ENCODE measurements at regions not wholly inside any gene's neighbourhood (a gene's known extent, or its start where the extent isn't known, plus 50 kb on each side); places are given as distances from the start of the nearest gene placed in this dataset.

DNA sequence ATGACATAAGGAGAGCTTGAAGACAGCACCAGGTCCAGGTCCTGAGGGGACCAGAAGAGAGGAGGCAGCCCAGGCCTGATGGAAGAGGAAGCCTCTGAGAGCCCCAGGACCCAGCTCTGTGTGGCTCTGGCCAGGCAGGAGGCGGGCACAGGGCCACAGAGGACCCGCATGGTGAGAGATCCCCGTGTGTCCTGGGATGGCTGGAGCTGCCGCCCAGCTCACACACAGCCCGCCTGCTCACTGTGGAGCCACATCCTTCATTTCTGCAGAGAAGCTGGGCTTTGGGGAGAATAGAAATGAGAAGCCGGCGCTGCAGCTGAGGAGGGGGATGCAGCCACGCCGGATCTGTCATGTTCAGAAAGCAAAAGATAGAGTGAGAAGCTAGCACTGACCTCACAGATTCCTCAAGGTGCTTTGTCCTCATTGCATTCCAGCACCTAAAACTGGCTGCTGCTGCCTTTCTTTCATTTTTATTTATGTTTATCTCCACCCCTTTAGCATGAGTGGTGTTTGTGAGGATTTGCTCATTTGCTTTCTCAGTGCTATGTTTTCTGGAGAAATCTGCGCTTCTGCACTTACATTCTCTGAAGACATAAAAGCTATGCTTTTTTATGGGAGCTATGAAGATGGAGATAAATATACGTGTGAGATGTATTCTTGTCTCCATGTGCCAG lies 307.6 kb upstream of the MYT1L start:
- Histone ChIP-seq H3K9ac (ENCODE audit: low read length) (no peak overlapping the region), H3K27ac (ENCODE audit: low read length, poor library complexity, severe bottlenecking) (no peak overlapping the region), H3K18ac (ENCODE audit: low read depth in 1 of 2, low read length in 2 of 2) (no peak overlapping the region), H2AFZ (ENCODE audit: low read depth, low read length) (no peak overlapping the region), H3K4me3 (ENCODE audit: insufficient read depth in 1 of 2, low read depth in 1 of 2, low read length in 2 of 2) (no peak overlapping the region), H2BK5ac (ENCODE audit: low read depth, low read length, poor library complexity, severe bottlenecking) (no peak overlapping the region), H2AK5ac (ENCODE audit: low read length, severe bottlenecking) (no peak overlapping the region), H3K27me3 (ENCODE audit: control insufficient read depth in 1 of 2, insufficient read depth in 1 of 2, low read length in 2 of 2) (peaks cover 0 to 4% of the 10 kb centered on the region in 2 experiments), H2BK120ac (ENCODE audit: low read depth, low read length) (no peak overlapping the region), H3K4me2 (ENCODE audit: low read length, poor library complexity, severe bottlenecking) (no peak overlapping the region), H4K8ac (ENCODE audit: low read length) (no peak overlapping the region), H3K36me3 (ENCODE audit: control insufficient read depth in 1 of 2, insufficient read depth in 2 of 2, low read depth in 1 of 2, low read length in 2 of 2) (no peaks in the 10 kb centered on the region), H4K91ac (ENCODE audit: low read length) (no peak overlapping the region), H3K14ac (ENCODE audit: low read length in 2 of 2) (no peak overlapping the region), H3K23ac (ENCODE audit: low read length in 2 of 2) (no peak overlapping the region), H3K4ac (ENCODE audit: low read depth in 1 of 2, low read length in 2 of 2) (no peak overlapping the region), H2BK15ac (ENCODE audit: low read depth, poor library complexity, severe bottlenecking) (peak overlapping the region; percentile 26), H3K9me3 (ENCODE audit: control insufficient read depth, low read length) (no peaks in the 10 kb centered on the region), H3K79me1 (replicated peaks; ENCODE audit: low read length, poor library complexity, severe bottlenecking) (no peaks in the 10 kb centered on the region), H3K4me1 (ENCODE audit: control insufficient read depth, insufficient read depth, low read depth, low read length) (peaks cover 18% of the 10 kb centered on the region), H2BK12ac (ENCODE audit: low read length in 2 of 2) (no peak overlapping the region)
- 80% methylated on average over 11 of the region's 11 CpGs for WGBS
- DNase-seq = no peak

GRCh38 chr2:2636813-2637212 lies 305.7 kb upstream of the MYT1L start:
- H3K4me1 ChIP-seq (ENCODE audit: control insufficient read depth, insufficient read depth, low read depth, low read length) = peaks cover 4% of the 10 kb centered on the region
- H2BK12ac ChIP-seq (ENCODE audit: low read length in 2 of 2) = no peak overlapping the region
- H2BK5ac ChIP-seq (ENCODE audit: low read depth, low read length, poor library complexity, severe bottlenecking) = no peak overlapping the region
- H2AK5ac ChIP-seq (ENCODE audit: low read length, severe bottlenecking) = no peak overlapping the region
- H2BK15ac ChIP-seq (ENCODE audit: low read depth, poor library complexity, severe bottlenecking) = no peak overlapping the region
- WGBS = 84% methylated on average over 5 of the region's 5 CpGs
- no peak overlapping the region for H3K27ac ChIP-seq (ENCODE audit: low read length, poor library complexity, severe bottlenecking)
- no peak overlapping the region for H3K14ac ChIP-seq (ENCODE audit: low read length in 2 of 2)
- H3K4me2 ChIP-seq (ENCODE audit: low read length, poor library complexity, severe bottlenecking) = no peak overlapping the region
- no peak overlapping the region for H4K91ac ChIP-seq (ENCODE audit: low read length)
- DNase-seq = no peak
- no peak overlapping the region for H3K4ac ChIP-seq (ENCODE audit: low read depth in 1 of 2, low read length in 2 of 2)
- no peaks in the 10 kb centered on the region for H3K9me3 ChIP-seq (ENCODE audit: control insufficient read depth, low read length)
- H3K18ac ChIP-seq (ENCODE audit: low read depth in 1 of 2, low read length in 2 of 2) = no peak overlapping the region
- H4K8ac ChIP-seq (ENCODE audit: low read length) = no peak overlapping the region
- H3K9ac ChIP-seq (ENCODE audit: low read length) = no peak overlapping the region
- no peak overlapping the region for H3K4me3 ChIP-seq (ENCODE audit: insufficient read depth in 1 of 2, low read depth in 1 of 2, low read length in 2 of 2)
- H3K23ac ChIP-seq (ENCODE audit: low read length in 2 of 2) = no peak overlapping the region
- peaks cover 0 to 4% of the 10 kb centered on the region in 2 experiments for H3K27me3 ChIP-seq (ENCODE audit: control insufficient read depth in 1 of 2, insufficient read depth in 1 of 2, low read length in 2 of 2)
- H2BK120ac ChIP-seq (ENCODE audit: low read depth, low read length) = no peak overlapping the region
- H3K79me1 ChIP-seq (replicated peaks; ENCODE audit: low read length, poor library complexity, severe bottlenecking) = no peaks in the 10 kb centered on the region
- H2AFZ ChIP-seq (ENCODE audit: low read depth, low read length) = no peak overlapping the region
- H3K36me3 ChIP-seq (ENCODE audit: control insufficient read depth in 1 of 2, insufficient read depth in 2 of 2, low read depth in 1 of 2, low read length in 2 of 2) = no peaks in the 10 kb centered on the region

DNA sequence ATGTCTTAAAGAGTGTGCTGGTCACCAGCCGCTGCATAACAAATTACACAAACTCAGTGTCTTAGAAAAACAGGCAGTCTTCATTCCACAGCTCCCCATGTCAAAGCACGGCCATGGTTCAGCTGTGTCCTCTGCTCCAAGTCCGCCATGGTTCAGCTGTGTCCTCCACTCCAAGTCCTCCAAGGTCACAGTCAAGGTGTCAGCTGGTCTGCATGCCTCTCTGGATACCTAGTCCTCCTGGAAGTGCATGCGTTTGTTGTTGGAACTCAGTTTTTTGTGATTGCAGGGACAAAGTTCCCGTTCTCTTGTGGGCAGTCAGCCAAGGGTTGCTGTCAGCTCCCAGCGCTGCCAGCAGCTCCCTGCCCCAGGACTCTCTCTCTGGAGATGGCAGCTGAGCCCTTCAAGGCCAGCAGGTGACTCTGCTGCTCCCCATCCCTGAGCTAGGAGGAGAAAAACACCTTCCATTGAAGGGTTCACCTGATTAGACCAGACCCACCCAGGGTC lies 304.0 kb upstream of the MYT1L start:
- H3K14ac ChIP-seq (ENCODE audit: low read length in 2 of 2) = no peak overlapping the region
- no peak overlapping the region for H2AK5ac ChIP-seq (ENCODE audit: low read length, severe bottlenecking)
- H2BK12ac ChIP-seq (ENCODE audit: low read length in 2 of 2) = no peak overlapping the region
- no peak overlapping the region for H2AFZ ChIP-seq (ENCODE audit: low read depth, low read length)
- no peaks in the 10 kb centered on the region for H3K36me3 ChIP-seq (ENCODE audit: control insufficient read depth in 1 of 2, insufficient read depth in 2 of 2, low read depth in 1 of 2, low read length in 2 of 2)
- no peaks in the 10 kb centered on the region for H3K9me3 ChIP-seq (ENCODE audit: control insufficient read depth, low read length)
- no peak overlapping the region for H2BK5ac ChIP-seq (ENCODE audit: low read depth, low read length, poor library complexity, severe bottlenecking)
- no peak overlapping the region for H3K4ac ChIP-seq (ENCODE audit: low read depth in 1 of 2, low read length in 2 of 2)
- 92% methylated on average over 6 of the region's 6 CpGs for WGBS
- no peak overlapping the region for H3K18ac ChIP-seq (ENCODE audit: low read depth in 1 of 2, low read length in 2 of 2)
- no peak overlapping the region for H3K4me3 ChIP-seq (ENCODE audit: insufficient read depth in 1 of 2, low read depth in 1 of 2, low read length in 2 of 2)
- no peak overlapping the region for H2BK120ac ChIP-seq (ENCODE audit: low read depth, low read length)
- H3K27me3 ChIP-seq (ENCODE audit: control insufficient read depth in 1 of 2, insufficient read depth in 1 of 2, low read length in 2 of 2) = peaks cover 0 to 4% of the 10 kb centered on the region in 2 experiments
- no peak for DNase-seq
- H3K4me1 ChIP-seq (ENCODE audit: control insufficient read depth, insufficient read depth, low read depth, low read length) = no peaks in the 10 kb centered on the region
- H3K4me2 ChIP-seq (ENCODE audit: low read length, poor library complexity, severe bottlenecking) = no peak overlapping the region
- H2BK15ac ChIP-seq (ENCODE audit: low read depth, poor library complexity, severe bottlenecking) = no peak overlapping the region
- H3K23ac ChIP-seq (ENCODE audit: low read length in 2 of 2) = no peak overlapping the region
- H4K91ac ChIP-seq (ENCODE audit: low read length) = no peak overlapping the region
- H3K79me1 ChIP-seq (replicated peaks; ENCODE audit: low read length, poor library complexity, severe bottlenecking) = no peaks in the 10 kb centered on the region
- no peak overlapping the region for H3K9ac ChIP-seq (ENCODE audit: low read length)
- H4K8ac ChIP-seq (ENCODE audit: low read length) = no peak overlapping the region
- no peak overlapping the region for H3K27ac ChIP-seq (ENCODE audit: low read length, poor library complexity, severe bottlenecking)

DNA sequence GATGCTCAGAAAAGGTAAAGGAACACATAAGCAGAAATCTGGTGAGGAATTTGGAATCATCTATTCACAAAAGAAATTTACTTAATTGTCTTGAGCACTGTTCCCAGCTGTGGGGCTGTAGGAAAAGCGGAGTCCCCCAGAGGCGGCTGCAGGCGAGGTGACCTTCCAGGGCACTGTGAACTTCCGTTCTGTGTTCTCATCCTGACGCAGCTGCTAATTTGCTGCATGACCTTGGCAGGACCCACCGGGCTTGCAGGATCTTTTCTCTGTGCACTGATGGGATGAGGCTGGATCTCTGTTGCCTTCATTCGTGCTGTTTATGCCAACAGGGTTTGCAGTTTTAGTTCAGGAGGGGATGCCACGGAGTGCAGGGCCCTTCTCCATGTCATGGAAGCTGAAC lies 301.9 kb upstream of the MYT1L start:
- H3K36me3 ChIP-seq (ENCODE audit: control insufficient read depth in 1 of 2, insufficient read depth in 2 of 2, low read depth in 1 of 2, low read length in 2 of 2) = no peaks in the 10 kb centered on the region
- 73% methylated on average over 8 of the region's 8 CpGs for WGBS

More for the DNA sequence above, 301.9 kb upstream of the MYT1L start:
- Histone ChIP-seq H3K23ac (ENCODE audit: low read length in 2 of 2) (no peak overlapping the region), H2BK12ac (ENCODE audit: low read length in 2 of 2) (no peak overlapping the region), H3K4me2 (ENCODE audit: low read length, poor library complexity, severe bottlenecking) (no peak overlapping the region), H3K27ac (ENCODE audit: low read length, poor library complexity, severe bottlenecking) (no peak overlapping the region), H4K8ac (ENCODE audit: low read length) (no peak overlapping the region), H3K79me1 (replicated peaks; ENCODE audit: low read length, poor library complexity, severe bottlenecking) (no peaks in the 10 kb centered on the region), H4K91ac (ENCODE audit: low read length) (no peak overlapping the region), H2BK120ac (ENCODE audit: low read depth, low read length) (no peak overlapping the region), H3K14ac (ENCODE audit: low read length in 2 of 2) (no peak overlapping the region), H3K18ac (ENCODE audit: low read depth in 1 of 2, low read length in 2 of 2) (no peak overlapping the region), H2AK5ac (ENCODE audit: low read length, severe bottlenecking) (no peak overlapping the region), H3K27me3 (ENCODE audit: control insufficient read depth in 1 of 2, insufficient read depth in 1 of 2, low read length in 2 of 2) (no peaks in the 10 kb centered on the region), H3K4me1 (ENCODE audit: control insufficient read depth, insufficient read depth, low read depth, low read length) (no peaks in the 10 kb centered on the region), H2BK15ac (ENCODE audit: low read depth, poor library complexity, severe bottlenecking) (no peak overlapping the region), H3K4ac (ENCODE audit: low read depth in 1 of 2, low read length in 2 of 2) (no peak overlapping the region), H2BK5ac (ENCODE audit: low read depth, low read length, poor library complexity, severe bottlenecking) (no peak overlapping the region), H2AFZ (ENCODE audit: low read depth, low read length) (no peak overlapping the region), H3K9ac (ENCODE audit: low read length) (no peak overlapping the region), H3K4me3 (ENCODE audit: insufficient read depth in 1 of 2, low read depth in 1 of 2, low read length in 2 of 2) (no peak overlapping the region), H3K9me3 (ENCODE audit: control insufficient read depth, low read length) (no peaks in the 10 kb centered on the region)
- DNase-seq = no peak

All from mesenchymal stem cell (in vitro differentiated cells and primary cell).